Globus pallidus (tissue), 1 donor: ENCODE measurements at regions not wholly inside any gene's neighbourhood (a gene's known extent, or its start where the extent isn't known, plus 50 kb on each side); places are given as distances from the start of the nearest gene placed in this dataset.

Experiments
- DNase-seq: peaks from one replicate; pipeline ENCODE4 v3.0.0-alpha.2; 2015; ENCODE audit warnings: low spot score

DNA sequence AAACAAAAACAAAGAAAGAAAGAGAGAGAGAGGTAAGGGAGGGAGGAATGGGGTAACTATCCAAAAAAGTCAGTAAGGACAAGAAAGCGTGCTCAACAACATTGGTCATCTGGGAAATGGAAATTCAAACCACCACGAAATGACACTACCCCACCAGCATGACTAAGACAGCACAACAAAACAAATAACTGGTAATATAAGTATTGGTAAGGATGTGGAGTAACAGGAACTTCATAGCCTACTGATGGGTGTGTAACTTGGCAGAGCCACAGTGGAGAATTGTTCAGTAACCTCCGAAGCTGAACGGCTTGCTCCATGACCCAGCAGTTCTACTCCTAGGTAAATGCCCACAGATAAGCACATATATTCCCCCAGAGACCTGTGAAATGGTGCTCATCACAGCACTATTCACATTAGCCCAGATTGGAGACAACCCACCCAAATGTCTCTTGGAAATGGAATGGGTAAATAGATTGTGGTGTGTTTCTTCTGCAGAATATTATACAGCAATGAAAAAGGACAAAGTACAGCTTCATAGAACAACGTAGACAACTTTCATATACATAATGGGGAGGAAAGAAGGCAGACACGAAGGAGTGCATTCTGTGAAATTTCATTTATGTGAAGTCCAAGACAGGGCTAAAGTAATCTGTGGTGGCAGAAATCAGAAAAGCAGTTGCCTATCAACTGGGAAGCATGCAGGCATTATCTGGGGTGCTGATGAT, 95.5 kb upstream of the ATP6AP2 start:
- no peak for DNase-seq

DNA sequence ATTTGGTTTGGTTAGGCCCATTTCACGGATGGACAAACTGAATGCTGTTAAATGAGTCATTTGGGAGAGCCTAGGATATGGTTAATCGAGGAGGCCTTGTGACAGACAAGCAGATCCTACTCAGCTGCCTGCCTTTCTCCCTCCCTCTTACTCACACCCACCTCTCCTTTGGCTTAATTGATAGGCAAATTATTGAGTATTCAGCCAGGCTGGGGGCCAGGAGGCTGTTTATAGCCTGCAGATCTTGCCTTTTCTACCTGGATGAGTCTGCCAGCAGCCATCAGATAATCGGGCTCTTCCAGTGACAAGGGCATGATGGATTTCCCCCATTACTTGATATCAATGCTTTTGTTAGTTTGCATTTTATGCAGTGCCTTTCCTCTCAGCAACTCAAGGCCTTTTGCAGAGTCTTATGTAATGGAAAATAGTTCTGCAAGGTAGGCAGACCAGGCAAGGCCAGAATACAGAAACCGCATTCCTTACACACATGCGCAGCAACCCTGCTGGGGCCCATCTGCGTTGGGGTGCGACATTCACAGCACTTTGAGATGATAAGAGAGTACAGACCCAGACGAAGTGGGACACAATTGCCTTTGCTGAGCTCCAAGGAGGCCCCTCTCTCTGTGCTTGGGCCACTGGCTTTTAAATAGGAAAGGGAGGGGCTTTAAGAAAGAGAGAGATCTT, 96.2 kb upstream of the ATP6AP2 start:
- no peak for DNase-seq

- DNase-seq, result no peak
Measured at GRCh38 chrX:40483502-40483901, 97.3 kb upstream of the ATP6AP2 start.

- no peak for DNase-seq
Measured at GRCh38 chrX:40479777-40480318, 100.9 kb upstream of the ATP6AP2 start.

DNA sequence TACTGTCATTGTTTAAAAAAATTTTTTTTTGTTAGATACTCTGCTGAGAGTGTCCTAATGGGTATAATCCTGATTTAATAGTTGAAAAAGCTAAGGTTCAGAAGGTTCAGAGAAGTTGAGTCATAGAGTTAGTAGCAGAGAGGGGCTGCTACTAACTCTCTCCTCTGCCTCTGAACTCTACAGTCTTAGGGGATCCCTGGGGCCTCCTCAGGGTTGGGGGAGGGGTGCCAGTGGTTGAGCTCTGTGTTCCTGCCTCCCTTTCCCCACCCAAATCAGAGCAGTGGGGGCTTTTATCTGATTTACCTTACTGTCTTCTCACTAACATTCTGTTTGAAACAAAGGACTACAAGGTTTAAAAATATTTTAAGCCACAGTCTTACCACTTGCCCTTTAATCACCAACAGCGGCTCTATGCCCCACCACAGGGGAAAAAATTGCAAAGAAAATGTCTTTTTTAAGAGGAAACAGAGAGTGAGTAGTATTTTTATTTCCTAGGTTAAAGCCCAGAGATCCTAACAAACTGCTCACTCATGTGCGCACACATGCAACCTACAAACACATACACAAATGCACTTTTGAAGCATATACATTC, 102.2 kb upstream of the ATP6AP2 start:
- no peak for DNase-seq

- no peak for DNase-seq
Measured at GRCh38 chrX:40476958-40477357, 103.8 kb upstream of the ATP6AP2 start.

DNA sequence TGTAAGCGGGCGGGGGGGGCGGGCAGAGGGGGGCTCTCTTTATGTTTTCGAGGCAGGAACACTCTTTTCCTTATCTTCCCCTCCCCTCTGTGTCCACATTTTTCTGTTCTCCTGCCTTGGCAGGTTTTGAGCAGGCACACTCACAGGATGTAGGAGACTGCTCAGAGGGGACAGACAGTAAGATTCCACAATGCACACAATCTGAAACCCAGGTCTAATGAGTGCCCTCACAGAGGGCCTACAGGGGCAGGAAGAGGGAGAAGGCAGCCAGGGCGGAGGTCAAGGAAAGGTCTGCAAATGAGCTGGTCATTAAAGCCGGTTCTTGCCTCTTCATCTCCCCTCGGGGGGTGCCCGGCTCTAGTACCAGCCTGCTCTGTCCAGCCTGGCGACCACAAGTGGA, 106.1 kb upstream of the ATP6AP2 start:
- no peak for DNase-seq

GRCh38 chrX:40474205-40474626, 106.6 kb upstream of the ATP6AP2 start:
- no peak for DNase-seq

DNA sequence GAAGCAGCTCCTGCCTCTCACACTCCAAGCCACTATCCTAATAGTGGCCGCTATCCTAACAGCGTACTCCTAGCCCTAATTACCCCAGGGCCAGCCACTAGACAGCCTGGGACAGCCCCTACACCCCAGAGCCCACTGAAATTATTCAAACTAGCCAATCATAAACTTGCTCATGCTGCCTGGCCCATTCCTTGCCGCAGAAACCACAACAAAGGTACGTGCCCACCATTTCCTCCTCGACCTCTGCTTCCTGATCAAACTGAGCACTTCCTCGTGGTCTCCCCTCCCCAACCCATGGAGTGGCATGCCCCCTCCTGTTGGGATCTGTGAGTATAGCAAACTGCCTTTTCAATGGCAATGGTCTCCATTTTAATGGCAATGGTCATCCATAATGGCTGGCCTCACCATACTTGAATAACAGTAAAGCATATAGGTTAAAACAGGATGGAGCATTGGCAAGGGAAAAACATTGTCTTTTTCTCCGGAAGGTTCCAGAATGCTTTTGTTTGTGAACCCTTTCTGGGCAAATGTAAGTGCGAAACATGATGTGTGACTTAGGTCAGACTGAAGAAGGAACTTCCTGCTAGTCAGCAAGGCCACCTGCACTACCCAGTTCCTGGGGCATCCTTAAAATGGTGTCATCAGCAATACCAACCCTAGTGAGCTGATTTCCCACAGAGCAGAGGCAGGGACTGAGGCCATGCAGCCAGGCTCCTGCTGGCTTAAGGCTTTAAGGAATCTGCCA, 107.1 kb upstream of the ATP6AP2 start:
- DNase-seq, result no peak

- DNase-seq, result peak; percentile 73
Measured at GRCh38 chrX:40471965-40472648, 108.7 kb upstream of the ATP6AP2 start.

- no peak for DNase-seq
Measured at GRCh38 chrX:40470830-40471429, 109.8 kb upstream of the ATP6AP2 start.

- DNase-seq, result no peak
Measured at GRCh38 chrX:40469316-40469715, 111.5 kb upstream of the ATP6AP2 start.

DNA sequence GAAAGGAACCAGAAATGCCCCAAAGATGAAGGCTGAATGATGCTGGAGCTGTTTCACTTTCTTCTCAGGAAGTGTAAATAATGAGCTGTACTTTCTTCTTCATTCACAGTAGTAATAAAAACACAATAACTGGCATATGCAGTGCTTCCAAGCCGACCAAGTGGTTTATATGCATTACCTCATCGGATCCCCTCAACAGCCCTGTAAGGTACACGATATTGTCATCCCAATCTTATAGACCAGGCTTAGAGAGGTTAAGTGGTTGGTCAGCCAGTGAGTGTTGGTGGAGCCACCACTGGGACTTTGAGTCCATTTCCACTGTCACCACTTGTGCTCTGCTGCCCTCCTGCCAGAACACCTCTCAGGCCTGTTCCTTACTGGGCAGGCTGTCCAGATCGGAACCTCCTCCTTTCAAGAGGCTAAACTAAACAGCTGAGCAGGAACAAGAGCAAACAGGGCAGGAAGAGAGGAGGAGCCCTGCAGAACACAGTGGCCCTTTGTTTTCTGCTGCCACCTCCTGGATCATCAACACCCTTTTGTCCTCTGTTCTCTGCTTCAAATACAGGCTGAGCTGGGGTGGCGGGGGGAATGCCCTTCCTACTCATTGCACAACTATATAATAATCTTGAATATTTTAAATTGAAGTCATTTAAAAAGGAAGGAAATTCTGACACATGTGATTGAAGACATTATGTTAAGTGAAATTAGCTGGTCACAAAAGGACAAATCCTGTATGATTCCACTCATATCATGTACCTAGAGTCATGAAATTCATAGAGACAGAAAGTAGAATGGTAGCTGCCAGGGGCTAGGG, 112.5 kb upstream of the ATP6AP2 start:
- peak; percentile 92 for DNase-seq

GRCh38 chrX:40467454-40467853, 113.3 kb upstream of the ATP6AP2 start:
- no peak for DNase-seq

GRCh38 chrX:40465735-40466551, 114.8 kb upstream of the ATP6AP2 start:
- no peak for DNase-seq

DNA sequence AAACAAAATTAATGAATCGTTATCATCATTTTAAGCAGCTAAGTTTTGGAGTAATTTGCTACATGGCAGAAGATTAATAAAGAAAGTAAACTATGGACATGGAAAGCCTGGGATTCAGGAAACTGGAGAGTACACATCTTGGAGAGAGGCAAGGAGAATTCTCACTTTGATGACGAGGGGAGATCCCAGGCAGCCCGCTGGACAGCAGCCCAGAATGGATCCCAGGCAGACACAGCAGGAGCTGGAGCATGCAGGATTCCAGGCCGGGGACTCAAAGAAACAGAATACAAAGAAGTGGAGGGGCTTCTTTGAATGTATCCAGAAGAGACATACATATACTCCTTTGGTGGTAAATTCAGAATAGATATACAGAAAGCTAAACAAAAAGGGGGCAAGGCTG, 118.0 kb upstream of the ATP6AP2 start:
- DNase-seq, result no peak

DNA sequence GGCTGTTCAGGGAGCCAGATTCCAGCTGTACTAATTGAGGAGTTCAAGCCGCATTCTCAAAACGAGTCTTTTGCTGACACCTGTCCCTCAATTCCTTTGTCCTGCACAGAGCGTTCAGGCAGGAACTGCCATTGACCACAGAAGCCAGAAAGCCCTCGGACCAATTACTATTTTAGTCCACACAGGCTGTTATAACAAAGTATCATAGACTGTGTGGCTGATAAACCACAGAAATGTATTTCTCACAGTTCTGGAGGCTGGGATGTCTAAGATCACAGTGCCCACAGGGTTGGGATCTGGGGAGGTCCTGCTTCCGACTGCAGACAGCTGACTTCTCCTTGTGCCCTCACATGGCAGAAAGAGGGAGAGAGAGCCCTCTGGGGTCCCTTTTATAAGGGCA, 119.8 kb upstream of the ATP6AP2 start:
- DNase-seq, result no peak

- DNase-seq, result peak; percentile 90
Measured at GRCh38 chrX:40459571-40460158, 121.1 kb upstream of the ATP6AP2 start.

DNA sequence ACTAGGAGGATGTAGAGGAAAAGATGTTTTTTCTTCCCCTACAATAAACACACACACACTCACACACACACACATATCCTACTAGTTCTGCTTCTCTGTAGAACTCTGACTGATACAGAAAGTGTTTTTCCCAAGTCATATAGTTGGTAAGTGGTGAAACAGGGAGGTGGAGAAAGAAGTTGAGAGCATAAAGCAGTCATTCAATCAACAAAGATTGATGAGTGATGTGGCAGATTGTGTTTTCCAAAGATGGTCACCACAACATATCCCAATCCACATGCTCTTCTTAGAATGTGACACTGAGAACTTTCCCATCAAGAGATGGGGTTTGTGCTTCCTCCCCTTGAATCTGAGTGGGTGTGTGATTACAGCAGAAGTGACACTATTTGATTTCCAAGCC, 123.4 kb upstream of the ATP6AP2 start:
- DNase-seq, result no peak
